GM21786 (cell line): ENCODE measurements at regions not wholly inside any gene's neighbourhood (a gene's known extent, or its start where the extent isn't known, plus 50 kb on each side); places are given as distances from the start of the nearest gene placed in this dataset.
"Not testable (repeated sequence)": the region's sequence is repeated elsewhere in the genome, so short reads cannot be mapped to it uniquely, and the experiment has no call there.

Experiments
- ATAC-seq: cut with Tn5 transposase; IDR thresholded peaks from one replicate; pipeline ENCODE4 v1.9.1; 2021; ENCODE audit not compliant: unreplicated experiment

- no peak for ATAC-seq
These were observed 169.1 kb upstream of the TBX3 start for GRCh38 chr12:114852976-114853529.

- ATAC-seq, result no peak
These were observed 168.0 kb upstream of the TBX3 start for GRCh38 chr12:114851981-114852380.

- ATAC-seq, result no peak
These were observed 166.8 kb upstream of the TBX3 start for GRCh38 chr12:114850661-114851275.

GRCh38 chr12:114848666-114849065 is 164.7 kb upstream of the TBX3 start:
- ATAC-seq, result no peak

GRCh38 chr12:114847441-114848035 is 163.6 kb upstream of the TBX3 start:
- no peak for ATAC-seq

- ATAC-seq, result no peak
These were observed 162.8 kb upstream of the TBX3 start for GRCh38 chr12:114846771-114847170.

- ATAC-seq, result no peak
These were observed 157.7 kb upstream of the TBX3 start for GRCh38 chr12:114841557-114842251.

GRCh38 chr12:114838480-114838879 is 154.5 kb upstream of the TBX3 start:
- no peak for ATAC-seq

GRCh38 chr12:114836609-114837008 is 152.6 kb upstream of the TBX3 start:
- ATAC-seq, result no peak

- ATAC-seq, result no peak
These were observed 151.1 kb upstream of the TBX3 start for GRCh38 chr12:114835031-114835430.

- no peak for ATAC-seq
These were observed 150.6 kb upstream of the TBX3 start for GRCh38 chr12:114834621-114835020.

- ATAC-seq, result no peak
These were observed 145.9 kb upstream of the TBX3 start for GRCh38 chr12:114829833-114830232.

- not testable (repeated sequence) for ATAC-seq
These were observed 145.3 kb upstream of the TBX3 start for GRCh38 chr12:114829244-114829643.

GRCh38 chr12:114827461-114827860 is 143.5 kb upstream of the TBX3 start:
- no peak for ATAC-seq

GRCh38 chr12:114826244-114826643 is 142.3 kb upstream of the TBX3 start:
- ATAC-seq, result no peak

- ATAC-seq, result no peak
These were observed 139.7 kb upstream of the TBX3 start for GRCh38 chr12:114823724-114824123.

- no peak for ATAC-seq
These were observed 137.6 kb upstream of the TBX3 start for GRCh38 chr12:114821570-114821969.

- ATAC-seq, result no peak
These were observed 136.8 kb upstream of the TBX3 start for GRCh38 chr12:114820796-114821195.

GRCh38 chr12:114817571-114818425 is 133.8 kb upstream of the TBX3 start:
- no peak for ATAC-seq

- no peak for ATAC-seq
These were observed 131.2 kb upstream of the TBX3 start for GRCh38 chr12:114815026-114815795.
